ENCODE measurements at regions not wholly inside any gene's neighbourhood (a gene's known extent, or its start where the extent isn't known, plus 50 kb on each side); places are given as distances from the start of the nearest gene placed in this dataset.

- Histone ChIP-seq H3K27me3 (ENCODE audit: control insufficient read depth in 3 of 3, insufficient read depth in 3 of 3, low read length in 3 of 3) (peaks cover 0 to 3% (median 0%) of the 10 kb centered on the region in 3 donors), H3K9ac (ENCODE audit: low read depth in 1 of 3, low read length in 3 of 3) (no peak overlapping the region), H3K4me3 (ENCODE audit: low read length in 3 of 3) (no peak overlapping the region), H3K4me1 (ENCODE audit: control insufficient read depth in 3 of 3, insufficient read depth in 3 of 3, low read length in 3 of 3) (no peaks in the 10 kb centered on the region), H3K36me3 (ENCODE audit: control insufficient read depth in 3 of 3, insufficient read depth in 3 of 3, low read length in 3 of 3) (no peaks in the 10 kb centered on the region), H3K9me3 (ENCODE audit: control insufficient read depth in 3 of 3, low read length in 3 of 3) (no peaks in the 10 kb centered on the region), H3K27ac (ENCODE audit: low read depth, low read length) (no peak overlapping the region)
Observed at GRCh38 chrX:17206584-17206983, 168.4 kb upstream of the NHS start.

GRCh38 chrX:17214962-17215361 is 160.0 kb upstream of the NHS start:
- Histone ChIP-seq H3K9me3 (ENCODE audit: control insufficient read depth in 3 of 3, low read length in 3 of 3) (no peaks in the 10 kb centered on the region), H3K4me1 (ENCODE audit: control insufficient read depth in 3 of 3, insufficient read depth in 3 of 3, low read length in 3 of 3) (no peaks in the 10 kb centered on the region), H3K27ac (ENCODE audit: low read depth, low read length) (no peak overlapping the region), H3K4me3 (ENCODE audit: low read length in 3 of 3) (no peak overlapping the region), H3K36me3 (ENCODE audit: control insufficient read depth in 3 of 3, insufficient read depth in 3 of 3, low read length in 3 of 3) (no peaks in the 10 kb centered on the region), H3K9ac (ENCODE audit: low read depth in 1 of 3, low read length in 3 of 3) (no peak overlapping the region), H3K27me3 (ENCODE audit: control insufficient read depth in 3 of 3, insufficient read depth in 3 of 3, low read length in 3 of 3) (no peaks in the 10 kb centered on the region)

- H3K9ac ChIP-seq (ENCODE audit: low read depth in 1 of 3, low read length in 3 of 3), result no peak overlapping the region
Observed at GRCh38 chrX:17226736-17227135, 148.3 kb upstream of the NHS start.

GRCh38 chrX:17237146-17237545 is 137.9 kb upstream of the NHS start:
- Histone ChIP-seq H3K36me3 (ENCODE audit: control insufficient read depth in 3 of 3, insufficient read depth in 3 of 3, low read length in 3 of 3) (no peaks in the 10 kb centered on the region), H3K9me3 (ENCODE audit: control insufficient read depth in 3 of 3, low read length in 3 of 3) (peaks cover 0 to 3% (median 0%) of the 10 kb centered on the region in 3 donors), H3K4me1 (ENCODE audit: control insufficient read depth in 3 of 3, insufficient read depth in 3 of 3, low read length in 3 of 3) (no peaks in the 10 kb centered on the region), H3K27ac (ENCODE audit: low read depth, low read length) (no peak overlapping the region), H3K4me3 (ENCODE audit: low read length in 3 of 3) (no peak overlapping the region), H3K27me3 (ENCODE audit: control insufficient read depth in 3 of 3, insufficient read depth in 3 of 3, low read length in 3 of 3) (no peaks in the 10 kb centered on the region), H3K9ac (ENCODE audit: low read depth in 1 of 3, low read length in 3 of 3) (no peak overlapping the region)

More at GRCh38 chrX:17226736-17227135, 148.3 kb upstream of the NHS start:
- Histone ChIP-seq H3K36me3 (ENCODE audit: control insufficient read depth in 3 of 3, insufficient read depth in 3 of 3, low read length in 3 of 3) (no peaks in the 10 kb centered on the region), H3K4me1 (ENCODE audit: control insufficient read depth in 3 of 3, insufficient read depth in 3 of 3, low read length in 3 of 3) (no peaks in the 10 kb centered on the region), H3K4me3 (ENCODE audit: low read length in 3 of 3) (no peak overlapping the region), H3K27ac (ENCODE audit: low read depth, low read length) (no peak overlapping the region), H3K27me3 (ENCODE audit: control insufficient read depth in 3 of 3, insufficient read depth in 3 of 3, low read length in 3 of 3) (no peaks in the 10 kb centered on the region), H3K9me3 (ENCODE audit: control insufficient read depth in 3 of 3, low read length in 3 of 3) (no peaks in the 10 kb centered on the region)

DNA sequence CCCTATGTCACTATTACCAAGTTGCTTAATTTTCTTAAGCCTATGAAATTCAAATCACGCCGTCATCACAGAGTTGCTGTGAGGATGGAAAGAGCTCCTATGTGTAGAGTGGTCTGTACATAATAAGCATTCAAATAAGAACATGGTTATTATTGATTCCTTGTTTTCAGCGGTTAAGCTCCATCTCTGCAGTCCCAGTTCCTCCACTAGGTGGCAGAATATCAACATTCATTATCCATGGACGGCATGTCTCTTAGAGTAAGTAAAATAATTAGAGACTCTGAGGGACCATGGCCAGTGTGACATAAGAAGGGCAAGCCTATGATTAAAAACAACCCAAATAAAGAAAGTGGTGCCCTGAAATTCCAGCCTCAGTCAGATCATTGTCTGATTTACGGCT is 132.5 kb upstream of the NHS start:
- Histone ChIP-seq H3K27me3 (ENCODE audit: control insufficient read depth in 3 of 3, insufficient read depth in 3 of 3, low read length in 3 of 3) (no peaks in the 10 kb centered on the region), H3K4me1 (ENCODE audit: control insufficient read depth in 3 of 3, insufficient read depth in 3 of 3, low read length in 3 of 3) (no peaks in the 10 kb centered on the region), H3K4me3 (ENCODE audit: low read length in 3 of 3) (no peak overlapping the region), H3K36me3 (ENCODE audit: control insufficient read depth in 3 of 3, insufficient read depth in 3 of 3, low read length in 3 of 3) (no peaks in the 10 kb centered on the region), H3K27ac (ENCODE audit: low read depth, low read length) (no peak overlapping the region), H3K9ac (ENCODE audit: low read depth in 1 of 3, low read length in 3 of 3) (no peak overlapping the region), H3K9me3 (ENCODE audit: control insufficient read depth in 3 of 3, low read length in 3 of 3) (peaks cover 0 to 7% (median 0%) of the 10 kb centered on the region in 3 donors)

DNA sequence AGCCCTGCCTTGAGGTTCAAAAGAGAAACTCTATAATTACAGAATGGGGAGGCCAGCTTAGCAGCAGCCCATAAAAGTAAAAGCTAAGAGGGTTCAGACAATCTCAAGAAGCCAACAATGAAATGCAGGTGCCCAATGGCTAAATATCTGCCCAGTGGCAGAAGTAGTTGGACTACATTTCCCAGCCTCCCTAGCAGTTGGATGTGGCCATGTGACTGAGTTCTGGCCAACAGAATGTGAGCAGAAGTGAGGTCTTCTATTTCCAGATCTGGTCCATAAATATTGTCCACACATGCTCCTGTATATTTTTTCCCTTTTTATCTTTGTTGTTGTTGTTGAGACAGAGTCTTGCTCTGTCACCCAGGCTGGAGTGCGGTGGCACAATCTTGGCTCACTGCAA is 127.9 kb upstream of the NHS start:
- Histone ChIP-seq H3K36me3 (ENCODE audit: control insufficient read depth in 3 of 3, insufficient read depth in 3 of 3, low read length in 3 of 3) (no peaks in the 10 kb centered on the region), H3K4me1 (ENCODE audit: control insufficient read depth in 3 of 3, insufficient read depth in 3 of 3, low read length in 3 of 3) (no peaks in the 10 kb centered on the region), H3K27ac (ENCODE audit: low read depth, low read length) (no peak overlapping the region), H3K9ac (ENCODE audit: low read depth in 1 of 3, low read length in 3 of 3) (no peak overlapping the region), H3K4me3 (ENCODE audit: low read length in 3 of 3) (no peak overlapping the region), H3K9me3 (ENCODE audit: control insufficient read depth in 3 of 3, low read length in 3 of 3) (peaks cover 0 to 4% (median 0%) of the 10 kb centered on the region in 3 donors), H3K27me3 (ENCODE audit: control insufficient read depth in 3 of 3, insufficient read depth in 3 of 3, low read length in 3 of 3) (no peaks in the 10 kb centered on the region)

- no peak overlapping the region for H3K9ac ChIP-seq (ENCODE audit: low read depth in 1 of 3, low read length in 3 of 3)
- H3K27me3 ChIP-seq (ENCODE audit: control insufficient read depth in 3 of 3, insufficient read depth in 3 of 3, low read length in 3 of 3), result no peaks in the 10 kb centered on the region
- H3K4me1 ChIP-seq (ENCODE audit: control insufficient read depth in 3 of 3, insufficient read depth in 3 of 3, low read length in 3 of 3), result no peaks in the 10 kb centered on the region
- H3K27ac ChIP-seq (ENCODE audit: low read depth, low read length), result no peak overlapping the region
- H3K4me3 ChIP-seq (ENCODE audit: low read length in 3 of 3), result no peak overlapping the region
- no peaks in the 10 kb centered on the region for H3K36me3 ChIP-seq (ENCODE audit: control insufficient read depth in 3 of 3, insufficient read depth in 3 of 3, low read length in 3 of 3)
- no peaks in the 10 kb centered on the region for H3K9me3 ChIP-seq (ENCODE audit: control insufficient read depth in 3 of 3, low read length in 3 of 3)
Observed at GRCh38 chrX:17262123-17262522, 112.9 kb upstream of the NHS start.

- Histone ChIP-seq H3K36me3 (ENCODE audit: control insufficient read depth in 3 of 3, insufficient read depth in 3 of 3, low read length in 3 of 3) (no peaks in the 10 kb centered on the region), H3K27me3 (ENCODE audit: control insufficient read depth in 3 of 3, insufficient read depth in 3 of 3, low read length in 3 of 3) (no peaks in the 10 kb centered on the region), H3K4me1 (ENCODE audit: control insufficient read depth in 3 of 3, insufficient read depth in 3 of 3, low read length in 3 of 3) (no peaks in the 10 kb centered on the region), H3K4me3 (ENCODE audit: low read length in 3 of 3) (no peak overlapping the region), H3K27ac (ENCODE audit: low read depth, low read length) (no peak overlapping the region), H3K9me3 (ENCODE audit: control insufficient read depth in 3 of 3, low read length in 3 of 3) (no peaks in the 10 kb centered on the region), H3K9ac (ENCODE audit: low read depth in 1 of 3, low read length in 3 of 3) (no peak overlapping the region)
Observed at GRCh38 chrX:17266136-17266535, 108.9 kb upstream of the NHS start.

DNA sequence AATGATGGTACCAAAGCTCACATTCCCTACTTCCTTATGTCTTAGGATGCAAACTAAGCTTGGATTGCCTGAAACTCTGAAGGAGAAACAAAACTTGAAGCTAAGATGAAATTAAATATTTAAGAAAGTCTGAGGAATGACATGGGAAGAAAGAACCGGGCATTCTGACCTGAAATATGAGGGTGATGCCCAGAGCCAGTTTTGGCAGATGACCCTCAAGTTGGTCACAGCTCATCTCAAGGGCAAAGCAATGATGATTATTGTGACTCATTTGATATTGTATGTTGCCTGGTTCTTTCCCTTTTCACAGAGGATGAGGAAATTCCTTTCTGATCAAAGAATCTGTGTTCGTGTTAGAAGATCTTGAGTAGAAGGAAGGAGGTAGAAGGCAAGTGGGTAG is 96.0 kb upstream of the NHS start:
- Histone ChIP-seq H3K4me3 (ENCODE audit: low read length in 3 of 3) (no peak overlapping the region), H3K9ac (ENCODE audit: low read depth in 1 of 3, low read length in 3 of 3) (no peak overlapping the region), H3K4me1 (ENCODE audit: control insufficient read depth in 3 of 3, insufficient read depth in 3 of 3, low read length in 3 of 3) (no peaks in the 10 kb centered on the region), H3K27ac (ENCODE audit: low read depth, low read length) (no peak overlapping the region), H3K9me3 (ENCODE audit: control insufficient read depth in 3 of 3, low read length in 3 of 3) (no peaks in the 10 kb centered on the region), H3K27me3 (ENCODE audit: control insufficient read depth in 3 of 3, insufficient read depth in 3 of 3, low read length in 3 of 3) (peaks cover 0 to 4% (median 0%) of the 10 kb centered on the region in 3 donors), H3K36me3 (ENCODE audit: control insufficient read depth in 3 of 3, insufficient read depth in 3 of 3, low read length in 3 of 3) (no peaks in the 10 kb centered on the region)

DNA sequence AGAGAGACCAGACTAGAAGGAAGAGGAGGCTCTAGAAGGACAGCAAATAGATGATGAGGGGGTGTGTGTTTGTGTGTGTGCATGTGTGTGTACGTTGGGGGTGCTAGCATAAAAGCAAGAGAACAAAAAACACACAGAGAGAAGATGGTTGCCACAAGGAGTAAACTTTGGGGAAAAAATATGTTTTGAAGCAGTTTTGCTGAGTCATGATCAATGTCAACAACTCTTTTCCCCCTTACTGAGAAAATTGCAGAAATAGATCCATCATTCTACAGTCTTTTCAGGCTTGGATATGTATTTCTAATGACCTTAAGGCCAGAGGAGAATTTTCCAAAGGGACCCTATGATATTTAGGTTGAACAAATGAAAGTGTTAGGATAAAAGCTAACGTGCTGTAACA is 89.0 kb upstream of the NHS start:
- Histone ChIP-seq H3K4me3 (ENCODE audit: low read length in 3 of 3) (no peak overlapping the region), H3K27me3 (ENCODE audit: control insufficient read depth in 3 of 3, insufficient read depth in 3 of 3, low read length in 3 of 3) (peaks cover 0 to 4% (median 0%) of the 10 kb centered on the region in 3 donors), H3K9ac (ENCODE audit: low read depth in 1 of 3, low read length in 3 of 3) (no peak overlapping the region), H3K27ac (ENCODE audit: low read depth, low read length) (no peak overlapping the region), H3K9me3 (ENCODE audit: control insufficient read depth in 3 of 3, low read length in 3 of 3) (no peaks in the 10 kb centered on the region), H3K36me3 (ENCODE audit: control insufficient read depth in 3 of 3, insufficient read depth in 3 of 3, low read length in 3 of 3) (no peaks in the 10 kb centered on the region), H3K4me1 (ENCODE audit: control insufficient read depth in 3 of 3, insufficient read depth in 3 of 3, low read length in 3 of 3) (no peaks in the 10 kb centered on the region)
